ENCODE measurements at regions not wholly inside any gene's neighbourhood (a gene's known extent, or its start where the extent isn't known, plus 50 kb on each side); places are given as distances from the start of the nearest gene placed in this dataset.

GRCh38 chr7:34281260-34281659, 375.9 kb downstream of the BMPER start:
- no peak overlapping the region for H3K4me3 ChIP-seq (ENCODE audit: control insufficient read depth, low read depth, low read length)
- DNase-seq (ENCODE audit: low read depth), result peak; percentile 25
- TF ChIP-seq, protein P1, sequence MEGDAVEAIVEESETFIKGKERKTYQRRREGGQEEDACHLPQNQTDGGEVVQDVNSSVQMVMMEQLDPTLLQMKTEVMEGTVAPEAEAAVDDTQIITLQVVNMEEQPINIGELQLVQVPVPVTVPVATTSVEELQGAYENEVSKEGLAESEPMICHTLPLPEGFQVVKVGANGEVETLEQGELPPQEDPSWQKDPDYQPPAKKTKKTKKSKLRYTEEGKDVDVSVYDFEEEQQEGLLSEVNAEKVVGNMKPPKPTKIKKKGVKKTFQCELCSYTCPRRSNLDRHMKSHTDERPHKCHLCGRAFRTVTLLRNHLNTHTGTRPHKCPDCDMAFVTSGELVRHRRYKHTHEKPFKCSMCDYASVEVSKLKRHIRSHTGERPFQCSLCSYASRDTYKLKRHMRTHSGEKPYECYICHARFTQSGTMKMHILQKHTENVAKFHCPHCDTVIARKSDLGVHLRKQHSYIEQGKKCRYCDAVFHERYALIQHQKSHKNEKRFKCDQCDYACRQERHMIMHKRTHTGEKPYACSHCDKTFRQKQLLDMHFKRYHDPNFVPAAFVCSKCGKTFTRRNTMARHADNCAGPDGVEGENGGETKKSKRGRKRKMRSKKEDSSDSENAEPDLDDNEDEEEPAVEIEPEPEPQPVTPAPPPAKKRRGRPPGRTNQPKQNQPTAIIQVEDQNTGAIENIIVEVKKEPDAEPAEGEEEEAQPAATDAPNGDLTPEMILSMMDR (conservative IDR thresholded peaks at IDR 0.05; ENCODE audit: control insufficient read depth, insufficient read depth, low read depth, low read length), result peak; percentile 16

- TF ChIP-seq, protein P1 (conservative IDR thresholded peaks at IDR 0.05; ENCODE audit: control insufficient read depth, insufficient read depth, low read depth, low read length), result no peak
- no peak for DNase-seq (ENCODE audit: low read depth)
Observed at GRCh38 chr7:34282271-34282670, 375.7 kb upstream of the NPSR1 start.

GRCh38 chr7:34296663-34297062, 361.4 kb upstream of the NPSR1 start:
- no peak overlapping the region for H3K4me3 ChIP-seq (ENCODE audit: control insufficient read depth, low read depth, low read length)
- DNase-seq (ENCODE audit: low read depth), result peak; percentile 44
- TF ChIP-seq, protein P1 (conservative IDR thresholded peaks at IDR 0.05; ENCODE audit: control insufficient read depth, insufficient read depth, low read depth, low read length), result no peak

More at GRCh38 chr7:34282271-34282670, 375.7 kb upstream of the NPSR1 start:
- no peak overlapping the region for H3K4me3 ChIP-seq (ENCODE audit: control insufficient read depth, low read depth, low read length)

DNA sequence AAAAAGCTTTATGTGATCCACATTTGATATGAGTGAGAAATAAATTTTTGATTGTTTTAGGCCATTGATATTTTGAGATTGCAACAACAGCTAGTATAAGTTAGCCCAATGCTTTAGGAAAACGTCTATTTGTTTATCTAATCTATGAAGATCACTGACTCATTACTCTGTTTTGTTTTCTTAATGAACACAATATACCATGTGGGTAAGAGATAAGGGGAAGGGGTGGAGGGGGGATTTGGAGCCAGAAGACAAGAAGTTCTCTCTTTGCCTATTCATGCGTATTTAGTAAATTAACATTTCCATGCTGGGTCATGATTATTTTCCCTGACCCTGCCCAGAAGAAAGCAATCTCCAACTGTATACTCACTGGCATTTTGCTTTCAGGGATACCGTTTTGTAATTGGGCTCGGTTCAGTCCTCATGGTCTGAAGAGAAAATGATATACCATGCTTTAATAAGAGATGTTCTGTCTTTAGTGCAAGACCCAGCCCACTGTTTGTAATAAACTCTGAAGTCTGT, 359.5 kb upstream of the NPSR1 start:
- TF ChIP-seq, protein P1 (conservative IDR thresholded peaks at IDR 0.05; ENCODE audit: control insufficient read depth, insufficient read depth, low read depth, low read length), result no peak
- DNase-seq (ENCODE audit: low read depth), result no peak
- no peak overlapping the region for H3K4me3 ChIP-seq (ENCODE audit: control insufficient read depth, low read depth, low read length)

GRCh38 chr7:34299066-34299465, 359.0 kb upstream of the NPSR1 start:
- TF ChIP-seq, protein P1 (conservative IDR thresholded peaks at IDR 0.05; ENCODE audit: control insufficient read depth, insufficient read depth, low read depth, low read length), result no peak
- no peak for DNase-seq (ENCODE audit: low read depth)
- H3K4me3 ChIP-seq (ENCODE audit: control insufficient read depth, low read depth, low read length), result no peak overlapping the region

GRCh38 chr7:34307540-34307939, 350.5 kb upstream of the NPSR1 start:
- no peak for DNase-seq (ENCODE audit: low read depth)
- TF ChIP-seq, protein P1 (conservative IDR thresholded peaks at IDR 0.05; ENCODE audit: control insufficient read depth, insufficient read depth, low read depth, low read length), result no peak
- H3K4me3 ChIP-seq (ENCODE audit: control insufficient read depth, low read depth, low read length), result no peak overlapping the region

- H3K4me3 ChIP-seq (ENCODE audit: control insufficient read depth, low read depth, low read length), result no peak overlapping the region
- no peak for DNase-seq (ENCODE audit: low read depth)
- TF ChIP-seq, protein P1 (conservative IDR thresholded peaks at IDR 0.05; ENCODE audit: control insufficient read depth, insufficient read depth, low read depth, low read length), result no peak
Observed at GRCh38 chr7:34308595-34308994, 349.4 kb upstream of the NPSR1 start.

Data from fibroblast of mammary gland (primary cell).